WTC11 (cell line): ENCODE measurements at regions not wholly inside any gene's neighbourhood (a gene's known extent, or its start where the extent isn't known, plus 50 kb on each side); places are given as distances from the start of the nearest gene placed in this dataset.

ENCODE experiments used
- ATF1 ChIP-seq: sonication (generic); formaldehyde crosslinking; IDR thresholded peaks from 2 replicates; pipeline ENCODE4 v1.8.1; 2023; ENCODE audit warnings: mild to moderate bottlenecking, moderate library complexity, missing genetic modification reagents
- CBFB ChIP-seq: sonication (generic); formaldehyde crosslinking; IDR thresholded peaks from 2 replicates; pipeline ENCODE4 v1.8.1; 2022; ENCODE audit warnings: mild to moderate bottlenecking, low read depth, missing genetic modification reagents
- SMAD4 ChIP-seq: sonication (generic); formaldehyde crosslinking; IDR thresholded peaks from 2 replicates; pipeline ENCODE4 v1.8.0; 2022; ENCODE audit warnings: mild to moderate bottlenecking, missing genetic modification reagents
- SP1 ChIP-seq: sonication (generic); formaldehyde crosslinking; conservative IDR thresholded peaks from 2 replicates; pipeline ENCODE4 v1.8.1; 2022; ENCODE audit warnings: missing genetic modification reagents
- ZNF232 ChIP-seq: sonication (generic); formaldehyde crosslinking; IDR thresholded peaks from 2 replicates; pipeline ENCODE4 v1.8.0; 2022; ENCODE audit warnings: mild to moderate bottlenecking, missing genetic modification reagents
- ZNF512 ChIP-seq: sonication (generic); formaldehyde crosslinking; IDR thresholded peaks from 2 replicates; pipeline ENCODE4 v1.8.1; 2022; ENCODE audit warnings: missing genetic modification reagents, borderline replicate concordance
- TF ChIP-seq, protein P1 (sequence below): fragments of 200-600 bp; IDR thresholded peaks from 2 replicates; pipeline ENCODE4 v1.8.0; 2022; ENCODE audit warnings: antibody characterized with exemption
- TF ChIP-seq, protein P2 (sequence below): sonication (generic); formaldehyde crosslinking; IDR thresholded peaks from 2 replicates; pipeline ENCODE4 v1.8.0; 2022; ENCODE audit warnings: mild to moderate bottlenecking, missing genetic modification reagents
- TF ChIP-seq, protein P3 (sequence below): fragments of 250-450 bp; sonication (Bioruptor Pico); IDR thresholded peaks from 2 replicates; pipeline ENCODE4 v2.1.2; 2022; ENCODE audit warnings: mild to moderate bottlenecking, moderate library complexity

DNA sequence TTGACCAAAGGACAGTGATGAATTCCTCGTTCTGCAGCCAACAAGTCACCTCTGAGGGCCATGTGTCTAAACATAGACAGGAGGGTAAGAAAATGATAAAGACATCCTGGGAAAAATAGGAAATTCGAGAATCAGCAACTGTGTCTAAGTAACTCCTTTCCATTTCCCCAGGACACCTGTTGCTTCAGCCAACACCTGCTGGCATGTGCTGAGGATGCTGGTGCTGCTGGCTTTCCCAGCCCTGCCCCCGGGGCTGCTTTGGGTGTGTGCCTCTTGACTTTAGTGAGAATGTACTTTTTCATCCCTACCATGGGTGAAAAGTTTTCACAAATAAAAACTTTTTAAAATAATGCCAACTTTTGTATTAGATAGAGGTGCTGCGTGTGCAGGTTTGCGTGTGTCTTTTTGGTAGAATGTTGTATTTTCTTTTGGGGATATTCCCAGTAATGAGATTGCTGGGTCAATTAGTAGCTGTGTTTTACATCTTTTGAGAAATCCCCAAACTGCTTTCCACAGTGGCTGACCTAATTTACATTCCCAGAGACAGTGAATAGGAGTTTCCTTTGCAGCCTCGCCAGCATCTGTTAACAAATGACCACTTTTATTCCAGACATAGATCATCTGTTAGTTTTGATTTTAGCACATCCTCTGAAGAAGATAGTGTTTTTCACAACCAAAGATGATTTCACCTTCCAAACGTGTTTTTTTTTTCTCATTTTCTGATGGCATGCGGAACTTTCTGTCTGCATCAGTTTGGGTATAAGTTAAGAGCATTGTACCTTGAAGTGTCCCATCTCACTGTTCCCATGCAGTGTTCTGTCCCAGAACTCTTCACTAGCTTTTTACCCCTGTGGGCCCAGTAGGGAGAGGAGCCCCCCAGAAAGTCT, 104.2 kb upstream of the ACBD5 start:
- TF ChIP-seq, protein P1, sequence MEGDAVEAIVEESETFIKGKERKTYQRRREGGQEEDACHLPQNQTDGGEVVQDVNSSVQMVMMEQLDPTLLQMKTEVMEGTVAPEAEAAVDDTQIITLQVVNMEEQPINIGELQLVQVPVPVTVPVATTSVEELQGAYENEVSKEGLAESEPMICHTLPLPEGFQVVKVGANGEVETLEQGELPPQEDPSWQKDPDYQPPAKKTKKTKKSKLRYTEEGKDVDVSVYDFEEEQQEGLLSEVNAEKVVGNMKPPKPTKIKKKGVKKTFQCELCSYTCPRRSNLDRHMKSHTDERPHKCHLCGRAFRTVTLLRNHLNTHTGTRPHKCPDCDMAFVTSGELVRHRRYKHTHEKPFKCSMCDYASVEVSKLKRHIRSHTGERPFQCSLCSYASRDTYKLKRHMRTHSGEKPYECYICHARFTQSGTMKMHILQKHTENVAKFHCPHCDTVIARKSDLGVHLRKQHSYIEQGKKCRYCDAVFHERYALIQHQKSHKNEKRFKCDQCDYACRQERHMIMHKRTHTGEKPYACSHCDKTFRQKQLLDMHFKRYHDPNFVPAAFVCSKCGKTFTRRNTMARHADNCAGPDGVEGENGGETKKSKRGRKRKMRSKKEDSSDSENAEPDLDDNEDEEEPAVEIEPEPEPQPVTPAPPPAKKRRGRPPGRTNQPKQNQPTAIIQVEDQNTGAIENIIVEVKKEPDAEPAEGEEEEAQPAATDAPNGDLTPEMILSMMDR, result no peak
- TF ChIP-seq ZNF232 (CRISPR knock-in tag), result no peak
- TF ChIP-seq, protein P2, sequence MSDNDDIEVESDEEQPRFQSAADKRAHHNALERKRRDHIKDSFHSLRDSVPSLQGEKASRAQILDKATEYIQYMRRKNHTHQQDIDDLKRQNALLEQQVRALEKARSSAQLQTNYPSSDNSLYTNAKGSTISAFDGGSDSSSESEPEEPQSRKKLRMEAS (CRISPR knock-in tag), result no peak
- TF ChIP-seq ATF1 (CRISPR knock-in tag), result no peak
- TF ChIP-seq, protein P3, sequence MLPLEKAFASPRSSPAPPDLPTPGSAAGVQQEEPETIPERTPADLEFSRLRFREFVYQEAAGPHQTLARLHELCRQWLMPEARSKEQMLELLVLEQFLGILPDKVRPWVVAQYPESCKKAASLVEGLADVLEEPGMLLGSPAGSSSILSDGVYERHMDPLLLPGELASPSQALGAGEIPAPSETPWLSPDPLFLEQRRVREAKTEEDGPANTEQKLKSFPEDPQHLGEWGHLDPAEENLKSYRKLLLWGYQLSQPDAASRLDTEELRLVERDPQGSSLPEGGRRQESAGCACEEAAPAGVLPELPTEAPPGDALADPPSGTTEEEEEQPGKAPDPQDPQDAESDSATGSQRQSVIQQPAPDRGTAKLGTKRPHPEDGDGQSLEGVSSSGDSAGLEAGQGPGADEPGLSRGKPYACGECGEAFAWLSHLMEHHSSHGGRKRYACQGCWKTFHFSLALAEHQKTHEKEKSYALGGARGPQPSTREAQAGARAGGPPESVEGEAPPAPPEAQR (CRISPR knock-in tag), result no peak
- TF ChIP-seq SMAD4 (CRISPR knock-in tag), result no peak
- no peak for TF ChIP-seq ZNF512 (CRISPR knock-in tag)
- TF ChIP-seq CBFB (CRISPR knock-in tag), result no peak
- no peak for TF ChIP-seq SP1
